ENCODE measurements at regions not wholly inside any gene's neighbourhood (a gene's known extent, or its start where the extent isn't known, plus 50 kb on each side); places are given as distances from the start of the nearest gene placed in this dataset.

- TF ChIP-seq, protein P1, sequence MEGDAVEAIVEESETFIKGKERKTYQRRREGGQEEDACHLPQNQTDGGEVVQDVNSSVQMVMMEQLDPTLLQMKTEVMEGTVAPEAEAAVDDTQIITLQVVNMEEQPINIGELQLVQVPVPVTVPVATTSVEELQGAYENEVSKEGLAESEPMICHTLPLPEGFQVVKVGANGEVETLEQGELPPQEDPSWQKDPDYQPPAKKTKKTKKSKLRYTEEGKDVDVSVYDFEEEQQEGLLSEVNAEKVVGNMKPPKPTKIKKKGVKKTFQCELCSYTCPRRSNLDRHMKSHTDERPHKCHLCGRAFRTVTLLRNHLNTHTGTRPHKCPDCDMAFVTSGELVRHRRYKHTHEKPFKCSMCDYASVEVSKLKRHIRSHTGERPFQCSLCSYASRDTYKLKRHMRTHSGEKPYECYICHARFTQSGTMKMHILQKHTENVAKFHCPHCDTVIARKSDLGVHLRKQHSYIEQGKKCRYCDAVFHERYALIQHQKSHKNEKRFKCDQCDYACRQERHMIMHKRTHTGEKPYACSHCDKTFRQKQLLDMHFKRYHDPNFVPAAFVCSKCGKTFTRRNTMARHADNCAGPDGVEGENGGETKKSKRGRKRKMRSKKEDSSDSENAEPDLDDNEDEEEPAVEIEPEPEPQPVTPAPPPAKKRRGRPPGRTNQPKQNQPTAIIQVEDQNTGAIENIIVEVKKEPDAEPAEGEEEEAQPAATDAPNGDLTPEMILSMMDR (IDR thresholded peaks at IDR 0.05; ENCODE audit: poor library complexity) = no peak
- no peak for TF ChIP-seq EZH2 (IDR thresholded peaks at IDR 0.05; ENCODE audit: borderline replicate concordance)
- TF ChIP-seq EZH2phosphoT487 (IDR thresholded peaks at IDR 0.05; ENCODE audit: low read depth, severe bottlenecking, unreplicated experiment) = no peak
- Histone ChIP-seq H3K27ac (no peak overlapping the region), H3K4me1 (ENCODE audit: insufficient read depth) (peaks cover 7% of the 10 kb centered on the region), H3K4me2 (no peak overlapping the region), H3K9me2 (replicated peaks; ENCODE audit: insufficient read depth) (no peaks in the 10 kb centered on the region), H2AFZ (no peak overlapping the region), H3K4me3 (no peak overlapping the region), H3K79me2 (no peaks in the 10 kb centered on the region), H3K36me3 (replicated peaks; ENCODE audit: insufficient read depth, low read depth) (no peaks in the 10 kb centered on the region), H3K27me3 (no peaks in the 10 kb centered on the region), H4K20me1 (ENCODE audit: insufficient read depth, poor library complexity, severe bottlenecking) (no peaks in the 10 kb centered on the region), H3K9me3 (ENCODE audit: low read depth) (no peaks in the 10 kb centered on the region)
- 89% methylated on average over 6 of the region's 6 CpGs for WGBS (ENCODE audit: low lambda C conversion rate, missing lambda C conversion rate)
- no peak for DNase-seq (ENCODE audit: low spot score)
Measured at GRCh38 chr2:67848551-67849285, 214.1 kb downstream of the C1D start.

DNA sequence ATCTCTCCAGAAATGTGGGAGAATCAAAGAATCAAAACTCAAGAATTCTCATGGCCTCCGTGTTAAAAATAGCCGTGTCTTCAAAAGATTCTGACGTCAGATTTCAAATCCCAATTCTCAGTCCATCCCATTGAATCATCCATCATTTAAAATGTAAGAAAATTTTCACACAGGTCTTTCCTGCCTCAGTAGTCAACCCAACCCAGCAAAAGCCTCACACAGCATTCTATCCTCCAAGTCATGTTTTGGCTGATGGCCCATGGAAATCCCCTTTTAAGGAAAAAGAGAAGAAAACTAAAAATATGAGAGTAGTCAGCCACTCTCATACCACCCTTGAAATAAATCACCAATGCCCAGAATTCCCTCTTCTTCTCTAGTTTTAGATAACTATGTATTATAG is 211.8 kb downstream of the C1D start:
- Histone ChIP-seq H2AFZ (no peak overlapping the region), H3K4me1 (ENCODE audit: insufficient read depth) (peaks cover 2% of the 10 kb centered on the region), H4K20me1 (ENCODE audit: insufficient read depth, poor library complexity, severe bottlenecking) (no peaks in the 10 kb centered on the region), H3K4me3 (no peak overlapping the region), H3K9me3 (ENCODE audit: low read depth) (no peaks in the 10 kb centered on the region), H3K27ac (no peak overlapping the region), H3K79me2 (no peaks in the 10 kb centered on the region), H3K27me3 (no peaks in the 10 kb centered on the region), H3K36me3 (replicated peaks; ENCODE audit: insufficient read depth, low read depth) (no peaks in the 10 kb centered on the region), H3K9me2 (replicated peaks; ENCODE audit: insufficient read depth) (no peaks in the 10 kb centered on the region), H3K4me2 (no peak overlapping the region)
- no peak for DNase-seq (ENCODE audit: low spot score)
- no peak for TF ChIP-seq EZH2 (IDR thresholded peaks at IDR 0.05; ENCODE audit: borderline replicate concordance)
- no peak for TF ChIP-seq EZH2phosphoT487 (IDR thresholded peaks at IDR 0.05; ENCODE audit: low read depth, severe bottlenecking, unreplicated experiment)
- TF ChIP-seq, protein P1 (IDR thresholded peaks at IDR 0.05; ENCODE audit: poor library complexity) = no peak
- WGBS (ENCODE audit: low lambda C conversion rate, missing lambda C conversion rate) = 95% methylated on average over 3 of the region's 3 CpGs

DNA sequence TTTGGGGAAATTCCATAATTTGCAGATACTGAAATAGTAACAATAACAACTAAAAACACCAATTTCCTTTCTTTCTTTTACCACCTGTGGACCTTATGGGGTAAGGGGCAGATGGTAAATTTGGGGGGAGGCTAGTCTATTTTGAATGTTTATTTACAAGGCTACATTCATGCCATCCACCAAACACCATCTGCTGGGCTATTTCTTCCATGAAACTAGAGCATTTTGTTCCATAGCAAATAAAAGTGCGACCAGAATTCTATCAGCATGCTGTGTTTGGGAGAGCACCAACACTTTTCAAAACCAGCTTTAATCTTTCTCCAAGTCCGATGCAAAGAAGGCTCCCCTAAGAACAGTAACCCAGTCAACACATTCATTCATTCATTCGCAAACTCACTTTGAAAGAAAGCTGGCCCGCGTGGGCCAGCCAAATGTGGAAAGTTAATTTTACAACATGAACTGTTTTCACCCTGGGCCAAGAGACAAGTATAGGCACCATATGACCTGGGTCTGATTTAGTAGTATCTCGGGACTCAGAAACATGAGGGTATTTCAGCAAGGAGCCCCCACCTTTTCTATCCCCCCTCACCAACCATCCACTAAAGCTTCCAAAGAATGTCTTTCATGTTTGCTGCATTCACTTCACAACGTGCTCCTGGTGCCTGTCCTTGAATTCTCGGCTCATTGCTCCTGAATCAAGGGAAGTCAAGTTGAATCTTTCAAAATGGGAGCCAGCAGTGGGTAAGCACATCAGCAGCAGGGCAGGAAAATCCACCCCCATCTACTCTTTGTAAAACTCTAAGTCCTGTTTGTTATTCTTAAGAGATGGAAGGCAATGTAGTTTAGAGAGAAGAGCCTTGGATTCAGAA is 210.6 kb downstream of the C1D start:
- Histone ChIP-seq H3K4me1 (ENCODE audit: insufficient read depth) (no peaks in the 10 kb centered on the region), H3K4me3 (no peak overlapping the region), H3K79me2 (no peaks in the 10 kb centered on the region), H2AFZ (no peak overlapping the region), H3K9me3 (ENCODE audit: low read depth) (no peaks in the 10 kb centered on the region), H3K36me3 (replicated peaks; ENCODE audit: insufficient read depth, low read depth) (no peaks in the 10 kb centered on the region), H3K4me2 (no peak overlapping the region), H3K27ac (no peak overlapping the region), H3K9me2 (replicated peaks; ENCODE audit: insufficient read depth) (no peaks in the 10 kb centered on the region), H3K27me3 (no peaks in the 10 kb centered on the region), H4K20me1 (ENCODE audit: insufficient read depth, poor library complexity, severe bottlenecking) (no peaks in the 10 kb centered on the region)
- no peak for DNase-seq (ENCODE audit: low spot score)
- WGBS (ENCODE audit: low lambda C conversion rate, missing lambda C conversion rate) = 77% methylated on average over 8 of the region's 8 CpGs
- TF ChIP-seq EZH2phosphoT487 (IDR thresholded peaks at IDR 0.05; ENCODE audit: low read depth, severe bottlenecking, unreplicated experiment) (no peak), EZH2 (IDR thresholded peaks at IDR 0.05; ENCODE audit: borderline replicate concordance) (no peak)
- TF ChIP-seq, protein P1 (IDR thresholded peaks at IDR 0.05; ENCODE audit: poor library complexity) = no peak

Measured in hepatocyte (in vitro differentiated cells).